Right renal pelvis (tissue), 4 donors: ENCODE measurements at regions not wholly inside any gene's neighbourhood (a gene's known extent, or its start where the extent isn't known, plus 50 kb on each side); places are given as distances from the start of the nearest gene placed in this dataset.

Experiments used
- DNase-seq, 4 donors: peaks; one replicate each; pipeline ENCODE4 v3.0.0-alpha.2; 2013; ENCODE audit warnings: low read depth in 4 of 4, low spot score in 3 of 4, missing footprints in 1 of 4

GRCh38 chr1:88230126-88230525, 453.9 kb upstream of the PKN2 start:
- no peak for DNase-seq

- no peak for DNase-seq
Observed at GRCh38 chr1:88237058-88237457, 447.0 kb upstream of the PKN2 start.

- no peak for DNase-seq
Observed at GRCh38 chr1:88239205-88239604, 444.9 kb upstream of the PKN2 start.

- DNase-seq: no peak
Observed at GRCh38 chr1:88247666-88248065, 436.4 kb upstream of the PKN2 start.

- DNase-seq: no peak
Observed at GRCh38 chr1:88250915-88251314, 433.2 kb upstream of the PKN2 start.

- DNase-seq: no peak
Observed at GRCh38 chr1:88252745-88253144, 431.3 kb upstream of the PKN2 start.

GRCh38 chr1:88265606-88266005, 418.5 kb upstream of the PKN2 start:
- no peak for DNase-seq

- DNase-seq: no peak
Observed at GRCh38 chr1:88266051-88266450, 418.0 kb upstream of the PKN2 start.

GRCh38 chr1:88272216-88272615, 411.9 kb upstream of the PKN2 start:
- no peak for DNase-seq

GRCh38 chr1:88274431-88274830, 409.6 kb upstream of the PKN2 start:
- DNase-seq: no peak

GRCh38 chr1:88275259-88275862, 408.7 kb upstream of the PKN2 start:
- no peak for DNase-seq

GRCh38 chr1:88276163-88276562, 407.9 kb upstream of the PKN2 start:
- DNase-seq: no peak

- DNase-seq: no peak
Observed at GRCh38 chr1:88284066-88284465, 400.0 kb upstream of the PKN2 start.

- DNase-seq: no peak
Observed at GRCh38 chr1:88284666-88285366, 399.3 kb upstream of the PKN2 start.

GRCh38 chr1:88286716-88287115, 397.4 kb upstream of the PKN2 start:
- DNase-seq: no peak

- no peak for DNase-seq
Observed at GRCh38 chr1:88288571-88288970, 395.5 kb upstream of the PKN2 start.

- no peak for DNase-seq
Observed at GRCh38 chr1:88289401-88290102, 394.5 kb upstream of the PKN2 start.

GRCh38 chr1:88291611-88292354, 392.3 kb upstream of the PKN2 start:
- no peak for DNase-seq

- DNase-seq: no peak
Observed at GRCh38 chr1:88293691-88294190, 390.3 kb upstream of the PKN2 start.

- DNase-seq: no peak
Observed at GRCh38 chr1:88296227-88296626, 387.8 kb upstream of the PKN2 start.

- no peak for DNase-seq
Observed at GRCh38 chr1:88296642-88297041, 387.4 kb upstream of the PKN2 start.
